IPS-18c (cell line): ENCODE measurements at regions not wholly inside any gene's neighbourhood (a gene's known extent, or its start where the extent isn't known, plus 50 kb on each side); places are given as distances from the start of the nearest gene placed in this dataset.

ENCODE experiments used
- H3K4me3 ChIP-seq: 2 replicates; pipeline ENCODE4 v1.7.0; 2013; ENCODE audit warnings: low read depth, mild to moderate bottlenecking, low read length, moderate library complexity; ENCODE audit not compliant: insufficient read depth
- H3K9me3 ChIP-seq: one replicate; pipeline ENCODE4 v1.6.1; 2013; ENCODE audit warnings: mild to moderate bottlenecking, low read length, moderate library complexity; ENCODE audit not compliant: control insufficient read depth, insufficient read depth

GRCh38 chr11:92314499-92314898 is 89.9 kb downstream of the FAT3 start:
- Histone ChIP-seq H3K4me3 (no peak overlapping the region), H3K9me3 (no peaks in the 10 kb centered on the region)

DNA sequence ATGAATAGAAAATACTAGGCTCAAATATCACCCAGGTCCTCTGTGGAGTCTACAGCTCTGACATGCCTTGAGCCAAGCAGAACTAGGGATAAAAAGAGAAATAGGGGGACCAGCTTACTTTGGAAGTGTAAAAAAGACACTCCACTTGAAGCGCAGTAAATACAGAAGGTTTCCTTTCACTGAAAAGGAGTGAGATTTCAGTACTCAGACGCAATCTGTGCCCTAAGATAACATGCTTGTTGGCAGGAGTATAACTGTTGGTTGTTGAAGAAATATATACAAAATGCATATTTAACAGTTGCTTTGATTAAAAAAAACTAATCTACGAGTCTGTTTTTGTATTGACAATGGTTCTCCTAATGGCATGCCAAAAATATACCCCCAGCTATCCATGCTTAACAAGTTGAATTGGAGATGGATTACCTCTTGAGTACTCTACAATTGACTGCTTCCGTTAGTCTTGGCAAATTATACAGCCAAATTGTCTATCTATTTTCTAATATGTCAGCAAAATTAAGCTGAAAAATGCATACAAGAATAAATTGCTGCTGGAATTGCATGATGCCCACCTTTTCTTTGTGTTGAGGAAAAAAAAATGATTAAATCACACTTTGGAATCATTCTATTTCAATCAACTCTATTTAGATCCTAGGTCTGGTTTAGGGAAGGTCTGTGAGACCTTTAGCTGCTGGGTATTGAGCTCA is 91.6 kb downstream of the FAT3 start:
- H3K9me3 ChIP-seq, result no peaks in the 10 kb centered on the region
- H3K4me3 ChIP-seq, result no peak overlapping the region

DNA sequence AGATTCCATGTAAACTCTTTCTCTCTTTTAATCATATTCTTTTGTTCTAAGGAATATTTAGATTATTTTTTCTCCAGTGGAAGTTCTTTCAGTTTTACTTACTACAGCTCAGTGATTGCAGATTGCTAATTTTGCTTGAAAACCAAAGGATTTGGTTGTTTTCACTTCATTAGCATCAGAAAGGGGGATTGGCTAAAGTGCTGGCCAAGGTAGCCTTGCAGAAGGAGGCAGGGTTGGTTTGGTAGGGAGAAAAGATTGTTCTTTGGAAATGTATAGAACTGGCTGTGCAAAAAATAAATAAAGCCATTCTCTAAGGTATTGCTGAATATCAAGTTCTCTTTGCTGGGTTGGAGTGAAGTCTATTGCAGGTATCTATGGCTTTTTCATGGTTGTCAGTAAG is 92.6 kb downstream of the FAT3 start:
- Histone ChIP-seq H3K9me3 (no peaks in the 10 kb centered on the region), H3K4me3 (no peak overlapping the region)

- no peak overlapping the region for H3K4me3 ChIP-seq
Measured at GRCh38 chr11:92317721-92318120, 93.1 kb downstream of the FAT3 start.

GRCh38 chr11:92322225-92322624 is 97.6 kb downstream of the FAT3 start:
- H3K9me3 ChIP-seq, result no peaks in the 10 kb centered on the region
- H3K4me3 ChIP-seq, result no peak overlapping the region

More at GRCh38 chr11:92317721-92318120, 93.1 kb downstream of the FAT3 start:
- no peaks in the 10 kb centered on the region for H3K9me3 ChIP-seq

DNA sequence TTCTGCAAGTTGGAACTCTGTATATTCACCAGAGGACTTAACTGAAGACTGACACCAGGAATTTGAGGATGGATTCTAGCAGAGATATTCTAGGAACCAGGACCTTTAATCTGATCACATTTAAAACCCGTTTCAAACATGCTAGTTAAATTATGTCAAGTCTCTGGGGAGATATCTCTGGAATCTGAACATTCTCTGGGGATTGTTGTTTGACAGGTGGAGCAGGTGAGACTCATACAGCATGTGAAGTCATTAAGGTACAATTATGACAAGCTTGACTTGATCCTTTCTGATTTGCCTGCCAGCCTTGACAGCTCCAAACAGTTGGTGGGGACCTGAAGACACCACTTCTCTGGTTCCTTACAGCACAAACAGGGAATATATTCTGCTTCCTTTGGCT is 100.3 kb downstream of the FAT3 start:
- H3K9me3 ChIP-seq, result no peaks in the 10 kb centered on the region
- H3K4me3 ChIP-seq, result no peak overlapping the region

DNA sequence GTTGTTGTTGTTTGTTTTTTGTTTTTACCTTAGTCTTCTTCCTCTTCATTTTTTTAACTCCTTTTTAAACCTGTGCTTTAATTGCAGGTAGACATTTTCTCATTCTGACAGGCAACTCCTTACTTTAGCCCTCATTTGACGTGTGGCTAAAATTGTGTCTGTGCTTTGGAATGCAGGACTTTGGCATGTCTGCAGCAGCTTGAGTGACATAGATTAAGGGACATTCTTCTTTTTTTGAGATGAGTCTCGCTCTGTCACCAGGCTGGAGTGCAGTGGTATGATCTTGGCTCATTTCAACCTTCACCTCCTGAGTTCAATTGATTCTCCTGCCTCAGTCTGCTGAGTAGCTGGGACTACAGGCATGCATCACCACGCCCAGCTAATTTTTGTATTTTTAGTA is 100.8 kb downstream of the FAT3 start:
- H3K4me3 ChIP-seq, result no peak overlapping the region
- H3K9me3 ChIP-seq, result no peaks in the 10 kb centered on the region

GRCh38 chr11:92329137-92329536 is 104.5 kb downstream of the FAT3 start:
- Histone ChIP-seq H3K4me3 (no peak overlapping the region), H3K9me3 (no peaks in the 10 kb centered on the region)

DNA sequence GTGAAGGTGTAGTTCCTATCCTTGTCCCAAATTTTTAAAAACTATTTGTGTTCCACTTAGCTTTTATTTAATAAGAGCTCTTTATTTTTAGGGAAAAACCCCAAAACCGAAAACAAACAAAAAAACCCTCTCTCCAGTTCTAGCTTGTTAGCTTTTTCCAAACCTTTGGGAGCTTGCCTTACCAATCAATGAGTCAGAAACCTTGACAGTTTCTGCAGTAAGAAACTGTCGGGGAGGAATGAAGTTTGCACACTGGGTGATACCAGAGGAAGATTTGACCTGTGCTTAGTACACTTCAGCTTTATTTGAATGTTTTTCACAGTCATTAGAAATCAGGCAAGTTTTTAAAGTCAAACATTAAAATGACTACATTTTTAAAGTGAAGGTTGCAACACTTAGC is 105.0 kb downstream of the FAT3 start:
- Histone ChIP-seq H3K9me3 (no peaks in the 10 kb centered on the region), H3K4me3 (no peak overlapping the region)

DNA sequence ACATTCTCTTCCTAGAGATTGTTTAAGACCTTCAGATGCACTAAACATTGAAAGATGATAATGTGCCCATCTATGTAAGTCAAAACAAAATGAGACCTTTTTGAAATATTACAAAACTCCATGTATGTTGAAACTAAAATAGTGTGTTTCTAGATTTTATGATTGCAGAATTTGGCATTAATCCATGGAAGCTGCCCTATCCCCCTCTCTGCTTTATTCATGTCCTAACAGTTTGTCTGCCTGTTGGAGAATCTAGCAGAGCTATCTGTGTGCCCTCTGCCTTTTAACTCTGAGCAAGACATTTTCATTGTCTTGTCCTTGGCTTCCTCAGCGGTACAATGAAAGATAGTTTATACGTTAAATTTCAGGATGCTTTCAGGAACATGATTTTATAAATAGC is 105.5 kb downstream of the FAT3 start:
- Histone ChIP-seq H3K4me3 (no peak overlapping the region), H3K9me3 (no peaks in the 10 kb centered on the region)

- Histone ChIP-seq H3K4me3 (no peak overlapping the region), H3K9me3 (no peaks in the 10 kb centered on the region)
Measured at GRCh38 chr11:92332986-92333385, 108.4 kb downstream of the FAT3 start.

- Histone ChIP-seq H3K4me3 (no peak overlapping the region), H3K9me3 (no peaks in the 10 kb centered on the region)
Measured at GRCh38 chr11:92340839-92341238, 116.2 kb downstream of the FAT3 start.

- Histone ChIP-seq H3K4me3 (no peak overlapping the region), H3K9me3 (no peaks in the 10 kb centered on the region)
Measured at GRCh38 chr11:92342034-92342720, 117.6 kb downstream of the FAT3 start.

DNA sequence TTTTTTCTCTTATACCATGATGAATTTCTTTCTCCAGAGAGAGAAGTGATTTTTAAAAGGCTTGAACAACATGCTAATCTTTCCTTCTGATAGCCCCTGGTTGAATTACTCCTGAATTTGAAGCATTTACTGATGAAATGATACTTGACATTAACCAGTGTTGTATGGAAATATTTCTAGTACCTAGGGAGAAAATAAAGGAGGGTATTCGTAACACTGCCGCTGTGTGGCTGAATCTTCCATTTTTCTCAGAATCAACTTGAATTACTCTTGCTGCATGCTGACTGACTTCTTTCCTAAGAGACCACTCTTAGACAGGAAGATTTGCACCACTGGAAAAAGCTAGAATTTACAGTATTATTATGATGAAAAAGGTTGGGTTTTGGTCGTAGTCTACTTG is 118.3 kb downstream of the FAT3 start:
- no peak overlapping the region for H3K4me3 ChIP-seq
- no peaks in the 10 kb centered on the region for H3K9me3 ChIP-seq

DNA sequence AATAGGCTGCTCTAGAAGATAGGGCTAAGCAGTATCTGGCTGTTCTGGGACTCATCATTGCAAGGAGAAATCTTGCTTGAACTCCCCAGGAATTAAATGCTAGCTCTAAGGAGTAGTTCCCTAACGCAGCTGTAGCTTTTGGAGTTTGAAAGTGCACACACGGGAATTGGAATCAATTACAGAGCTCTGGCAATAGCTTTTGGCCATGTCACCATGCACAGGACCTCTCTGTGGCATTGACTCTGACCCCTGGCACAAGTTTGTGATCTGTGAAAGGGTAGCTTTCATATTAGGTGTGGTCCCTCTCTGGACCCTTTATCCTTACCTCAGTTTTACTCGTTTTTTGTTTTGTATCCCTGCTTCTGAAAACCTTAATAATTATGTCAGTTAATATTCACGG is 121.6 kb downstream of the FAT3 start:
- no peaks in the 10 kb centered on the region for H3K9me3 ChIP-seq
- no peak overlapping the region for H3K4me3 ChIP-seq

DNA sequence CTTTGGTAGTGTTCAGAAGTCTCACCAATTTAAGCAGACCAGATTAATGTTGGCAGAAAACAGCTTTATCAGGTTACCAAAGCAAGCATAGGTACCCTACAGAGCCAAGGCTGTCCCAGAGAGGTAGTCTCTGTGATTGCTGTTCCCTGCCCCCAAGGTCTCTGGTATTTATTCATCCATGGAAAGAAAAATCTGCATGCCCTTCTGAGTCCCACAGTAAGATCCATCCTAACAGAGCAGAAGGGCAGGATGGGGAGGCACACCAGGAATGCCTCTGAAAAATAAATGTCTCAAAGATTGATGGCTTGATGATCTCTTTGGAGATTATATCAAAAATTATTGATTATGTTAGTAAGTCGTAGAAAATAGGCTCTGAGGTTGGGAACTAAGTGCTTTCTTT is 122.8 kb downstream of the FAT3 start:
- H3K9me3 ChIP-seq, result no peaks in the 10 kb centered on the region
- no peak overlapping the region for H3K4me3 ChIP-seq

DNA sequence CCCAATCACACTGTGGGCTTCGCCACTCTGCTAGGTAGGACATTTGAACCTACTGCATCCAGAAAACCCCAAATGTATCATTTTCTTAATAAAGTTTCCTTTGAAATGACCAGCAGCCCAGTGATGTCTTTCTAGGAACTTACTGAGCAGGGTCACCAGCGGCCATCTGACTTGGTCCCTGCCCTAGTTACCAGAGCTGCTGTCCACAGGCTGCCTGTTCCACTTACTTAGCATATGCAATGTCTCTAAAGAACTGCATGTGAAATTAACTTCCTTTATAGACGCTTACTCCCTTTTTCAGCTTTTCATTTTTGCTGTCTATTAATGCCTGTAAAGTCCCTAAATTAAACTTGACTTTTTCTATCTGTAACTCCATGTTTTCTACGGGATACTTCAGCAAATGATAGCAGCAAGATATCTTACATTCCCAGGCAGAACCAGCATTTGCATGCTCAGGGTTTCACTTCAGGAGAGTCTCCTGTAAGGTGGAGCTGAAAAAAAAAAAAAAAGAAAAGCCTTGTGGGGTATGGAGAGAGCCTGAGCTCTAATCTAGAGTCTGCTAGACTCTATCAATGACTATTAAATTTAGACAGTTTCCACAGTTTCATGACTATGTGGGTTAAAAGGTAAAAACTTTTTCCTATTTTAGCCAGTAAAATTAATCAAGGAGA is 125.0 kb downstream of the FAT3 start:
- Histone ChIP-seq H3K9me3 (no peaks in the 10 kb centered on the region), H3K4me3 (no peak overlapping the region)

DNA sequence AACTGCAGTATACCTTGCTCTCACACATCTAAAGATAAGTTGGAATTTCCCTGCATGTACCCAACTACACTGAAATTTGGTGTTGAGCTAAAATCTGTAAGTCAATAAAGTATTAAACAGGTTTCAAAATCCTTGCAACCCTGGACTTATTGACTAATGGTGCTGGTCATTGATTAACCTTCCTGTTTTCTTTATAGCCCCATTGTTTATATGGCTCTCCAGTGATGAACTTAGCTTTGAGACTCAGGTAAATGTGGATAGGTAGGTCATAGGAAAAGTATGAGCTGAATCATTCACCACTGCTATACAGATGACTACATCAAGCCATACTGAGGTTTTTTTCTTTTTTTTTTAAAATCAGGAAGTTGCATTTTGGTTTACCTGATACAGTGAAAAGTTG is 132.7 kb downstream of the FAT3 start:
- no peak overlapping the region for H3K4me3 ChIP-seq
- H3K9me3 ChIP-seq, result no peaks in the 10 kb centered on the region
